GM12872 (cell line): ENCODE measurements at regions not wholly inside any gene's neighbourhood (a gene's known extent, or its start where the extent isn't known, plus 50 kb on each side); places are given as distances from the start of the nearest gene placed in this dataset.

Source experiments
- TF ChIP-seq, protein P1 (sequence below): IDR thresholded peaks from 3 replicates; pipeline ENCODE4 v1.5.1; 2011; ENCODE audit warnings: low read depth, mild to moderate bottlenecking, low read length, moderate library complexity; ENCODE audit not compliant: insufficient read depth

DNA sequence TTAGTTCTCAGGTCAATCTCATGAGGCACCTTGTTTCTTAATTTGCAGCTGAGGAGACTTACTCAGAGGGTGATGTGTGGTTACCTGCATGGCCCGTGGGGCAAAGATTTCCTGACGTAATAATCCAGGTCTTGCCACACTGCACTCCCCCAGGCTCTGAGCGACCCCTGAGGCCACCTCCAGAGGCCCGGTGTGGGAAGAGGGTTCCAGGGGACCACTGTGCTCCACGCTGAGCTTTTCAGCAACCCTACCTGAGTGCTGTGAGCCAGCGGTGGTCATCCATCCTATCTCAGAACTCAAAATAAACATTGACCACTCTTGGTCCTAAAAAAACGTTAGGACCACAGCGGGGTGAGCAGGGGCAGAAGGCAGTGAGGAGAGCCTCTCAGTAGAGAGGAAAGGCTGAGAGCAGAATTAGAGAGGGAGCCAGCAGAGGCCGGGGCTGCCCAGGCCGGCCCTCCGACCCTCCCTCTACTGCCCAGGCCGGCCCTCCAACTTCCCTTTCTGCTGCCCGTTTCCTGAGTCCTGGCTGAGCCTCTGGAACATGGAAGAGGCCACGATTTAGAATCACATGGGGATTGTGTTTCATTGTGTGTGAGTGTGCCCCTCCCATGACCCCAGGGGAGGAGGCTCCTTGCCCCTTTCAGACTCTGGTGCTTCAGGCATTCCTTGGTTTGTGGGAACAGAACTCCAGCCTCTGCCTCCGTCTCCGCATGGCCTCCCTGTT, 188.2 kb upstream of the DIO3 start:
- TF ChIP-seq, protein P1, sequence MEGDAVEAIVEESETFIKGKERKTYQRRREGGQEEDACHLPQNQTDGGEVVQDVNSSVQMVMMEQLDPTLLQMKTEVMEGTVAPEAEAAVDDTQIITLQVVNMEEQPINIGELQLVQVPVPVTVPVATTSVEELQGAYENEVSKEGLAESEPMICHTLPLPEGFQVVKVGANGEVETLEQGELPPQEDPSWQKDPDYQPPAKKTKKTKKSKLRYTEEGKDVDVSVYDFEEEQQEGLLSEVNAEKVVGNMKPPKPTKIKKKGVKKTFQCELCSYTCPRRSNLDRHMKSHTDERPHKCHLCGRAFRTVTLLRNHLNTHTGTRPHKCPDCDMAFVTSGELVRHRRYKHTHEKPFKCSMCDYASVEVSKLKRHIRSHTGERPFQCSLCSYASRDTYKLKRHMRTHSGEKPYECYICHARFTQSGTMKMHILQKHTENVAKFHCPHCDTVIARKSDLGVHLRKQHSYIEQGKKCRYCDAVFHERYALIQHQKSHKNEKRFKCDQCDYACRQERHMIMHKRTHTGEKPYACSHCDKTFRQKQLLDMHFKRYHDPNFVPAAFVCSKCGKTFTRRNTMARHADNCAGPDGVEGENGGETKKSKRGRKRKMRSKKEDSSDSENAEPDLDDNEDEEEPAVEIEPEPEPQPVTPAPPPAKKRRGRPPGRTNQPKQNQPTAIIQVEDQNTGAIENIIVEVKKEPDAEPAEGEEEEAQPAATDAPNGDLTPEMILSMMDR: no peak

DNA sequence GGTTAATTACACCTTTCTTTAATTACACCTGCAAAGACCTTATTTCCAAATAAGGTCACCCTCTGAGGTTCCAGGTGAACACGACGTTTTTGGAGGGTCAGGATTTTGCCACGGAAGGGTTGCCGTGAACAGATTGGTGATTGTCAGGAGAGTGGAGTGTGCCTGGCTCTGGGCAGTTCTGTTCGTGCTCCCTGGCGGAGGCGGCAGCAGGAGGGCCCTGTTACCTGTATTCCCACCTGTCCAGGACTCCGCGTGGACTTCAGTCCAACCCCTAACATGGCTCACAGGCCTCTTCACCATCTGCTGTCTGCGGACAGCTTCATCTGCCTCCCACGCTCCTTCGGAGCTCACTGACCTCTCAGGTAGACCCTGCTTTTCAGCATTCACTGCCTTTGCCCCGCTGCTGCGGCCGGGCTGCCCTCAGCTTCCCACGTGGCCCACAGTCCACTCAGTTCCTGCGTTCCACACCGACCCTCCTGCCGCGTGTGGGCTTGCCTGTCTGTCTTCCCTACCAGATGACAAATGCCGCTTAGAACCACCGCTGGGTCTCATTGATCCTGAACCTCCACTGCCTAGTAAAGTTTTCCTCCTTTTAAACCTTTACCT, 187.5 kb upstream of the DIO3 start:
- TF ChIP-seq, protein P1: no peak

DNA sequence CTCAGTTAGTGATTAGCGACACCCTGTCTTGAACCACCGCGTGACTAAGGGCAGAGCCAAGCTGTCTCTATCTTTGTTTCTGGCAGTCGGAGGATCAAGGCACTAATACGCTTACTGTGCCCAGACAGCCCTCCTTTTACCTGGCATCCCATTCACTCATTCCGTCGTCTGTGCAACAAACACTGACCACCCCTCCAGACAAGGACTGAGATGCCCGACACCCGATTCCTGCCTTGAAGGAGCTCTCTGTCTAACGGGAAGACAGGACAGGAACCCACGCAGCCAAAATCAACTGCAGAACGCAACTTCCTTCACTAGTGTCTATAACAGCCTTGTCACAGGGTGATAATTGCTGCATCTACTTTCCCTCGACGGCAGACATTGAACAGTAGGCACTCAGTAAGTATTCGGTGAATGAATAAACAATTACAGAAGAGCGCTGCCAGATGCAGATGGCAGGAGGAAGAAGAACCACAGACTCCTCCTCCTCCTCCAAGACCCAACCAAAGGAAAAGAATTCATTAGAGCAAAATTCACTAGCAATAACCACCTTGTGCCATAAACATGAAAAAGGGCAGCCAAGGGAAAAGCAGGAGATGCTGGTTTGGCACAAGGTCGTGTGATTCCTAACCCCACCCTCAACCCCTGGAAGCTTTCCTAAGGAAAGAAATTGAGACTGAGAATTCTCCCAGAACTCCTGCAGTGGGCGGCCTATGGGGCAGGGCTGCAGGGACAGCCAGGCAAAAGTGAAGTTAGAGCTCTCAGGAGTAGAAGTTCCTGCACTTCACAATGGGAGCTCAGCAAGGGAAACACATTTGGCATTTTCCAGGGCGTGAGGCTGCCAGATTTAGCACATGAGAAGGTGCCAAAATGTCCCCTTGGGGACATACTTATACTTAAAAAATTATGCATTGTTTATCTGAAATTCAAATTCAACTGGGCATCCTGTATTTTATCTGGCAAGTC, 186.6 kb upstream of the DIO3 start:
- TF ChIP-seq, protein P1: no peak

DNA sequence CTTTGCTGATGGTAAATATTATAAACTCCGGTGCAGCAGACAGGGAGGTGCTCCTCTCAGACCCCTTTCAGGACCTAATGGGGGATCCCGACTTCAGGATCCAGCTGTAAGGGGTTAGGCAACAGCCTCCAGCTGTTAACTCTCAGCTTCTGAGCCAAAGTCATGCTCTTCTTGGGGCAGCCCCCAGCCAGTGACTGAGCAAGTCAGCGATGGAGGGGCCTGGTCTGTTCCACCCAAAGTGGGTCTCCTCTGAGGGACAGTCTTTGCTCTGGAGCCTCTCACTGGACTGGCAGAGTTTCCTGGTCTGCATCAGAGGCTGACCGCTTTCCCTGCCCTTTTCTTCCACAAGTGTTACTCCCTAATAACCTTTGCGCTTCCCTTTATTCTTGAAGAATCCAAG, 184.2 kb upstream of the DIO3 start:
- TF ChIP-seq, protein P1: no peak

DNA sequence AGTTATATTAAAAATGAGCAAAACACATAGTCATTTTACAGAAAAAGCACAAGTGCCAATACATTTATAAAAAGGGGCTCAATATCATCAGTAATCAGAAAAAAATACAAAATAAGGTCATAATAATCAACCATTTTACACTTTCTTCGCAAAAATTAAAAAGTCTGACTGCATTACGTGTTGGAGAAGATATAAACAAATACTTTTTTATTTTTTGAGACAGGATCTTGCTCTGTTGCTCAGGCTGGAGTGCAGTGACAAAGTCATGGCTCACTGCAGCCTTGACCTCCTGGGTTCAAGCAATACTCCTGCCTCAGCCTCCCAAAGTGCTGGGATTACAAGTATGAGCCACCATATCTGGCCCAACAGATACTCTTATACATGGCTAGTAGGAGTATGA, 181.5 kb upstream of the DIO3 start:
- TF ChIP-seq, protein P1: no peak

DNA sequence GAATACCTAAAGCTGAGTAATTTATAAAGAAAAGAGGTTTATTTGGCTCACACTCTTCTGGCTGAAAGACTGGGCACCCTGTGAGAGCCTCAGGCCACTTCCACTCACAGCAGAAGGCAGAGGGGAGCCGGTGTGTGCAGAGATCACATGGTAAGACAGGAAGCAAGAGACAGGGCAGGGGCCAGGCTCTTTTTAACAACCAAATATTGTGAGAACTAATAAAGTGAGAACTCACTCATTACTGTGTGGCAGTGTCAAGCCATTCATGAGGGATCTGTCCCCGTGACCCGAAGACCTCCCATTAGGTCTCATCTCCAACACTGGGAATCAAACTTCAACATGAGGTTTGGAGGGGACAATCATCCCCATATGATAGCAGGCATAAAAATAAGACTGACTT, 180.8 kb upstream of the DIO3 start:
- TF ChIP-seq, protein P1: no peak

DNA sequence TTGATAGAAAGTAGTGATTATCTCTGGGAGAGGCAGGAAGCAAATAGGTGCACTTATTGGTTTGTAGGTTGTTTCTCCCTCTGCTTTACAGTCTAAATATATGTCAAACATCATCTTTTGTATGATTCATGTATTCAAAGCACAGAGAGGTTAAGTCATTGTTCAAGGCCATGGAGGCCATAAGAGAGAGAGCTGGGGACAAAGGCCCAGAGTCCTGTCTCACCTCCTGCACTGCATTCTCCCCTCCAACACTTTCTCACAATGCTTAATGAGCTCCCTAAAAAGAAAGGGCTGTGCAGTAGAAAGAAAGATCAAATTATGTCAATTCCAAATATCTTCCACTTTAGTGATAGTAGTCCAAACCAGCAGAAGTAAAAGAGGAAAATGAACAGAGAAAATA, 180.4 kb upstream of the DIO3 start:
- TF ChIP-seq, protein P1: no peak
